Thymus (tissue), 11 donors: ENCODE measurements at regions not wholly inside any gene's neighbourhood (a gene's known extent, or its start where the extent isn't known, plus 50 kb on each side); places are given as distances from the start of the nearest gene placed in this dataset.

Experiments
- DNase-seq, 9 donors: peaks; one replicate each; pipeline ENCODE4 v3.0.0-alpha.2; 2013; ENCODE audit warnings: low spot score in 9 of 9, low read depth in 6 of 9, missing footprints in 1 of 9
- H3K27ac ChIP-seq, 2 donors: one replicate each; pipeline ENCODE4 v1.5.1; 2013; ENCODE audit warnings: control low read depth in 1 of 2, low read depth in 1 of 2, low read length in 1 of 2, mild to moderate bottlenecking in 1 of 2, moderate library complexity in 1 of 2
- H3K27me3 ChIP-seq, 2 donors: one replicate each; pipeline ENCODE4 v1.5.1; 2013; ENCODE audit warnings: low read length in 1 of 2; ENCODE audit not compliant: control insufficient read depth in 2 of 2, insufficient read depth in 1 of 2
- H3K36me3 ChIP-seq, 2 donors: one replicate each; pipeline ENCODE4 v1.5.1; 2013; ENCODE audit warnings: low read length in 1 of 2, mild to moderate bottlenecking in 1 of 2, moderate library complexity in 1 of 2; ENCODE audit not compliant: control insufficient read depth in 2 of 2, insufficient read depth in 2 of 2
- H3K4me1 ChIP-seq, 2 donors: one replicate each; pipeline ENCODE4 v1.5.1; 2013; ENCODE audit warnings: low read length in 2 of 2; ENCODE audit not compliant: control insufficient read depth in 2 of 2, insufficient read depth in 2 of 2
- H3K4me3 ChIP-seq, 2 donors: one replicate each; pipeline ENCODE4 v1.5.1; 2013; ENCODE audit warnings: low read length in 2 of 2, control low read depth in 1 of 2, mild to moderate bottlenecking in 1 of 2
- H3K9me3 ChIP-seq, 2 donors: one replicate each; pipeline ENCODE4 v1.5.1; 2013; ENCODE audit warnings: low read length in 1 of 2, mild to moderate bottlenecking in 1 of 2; ENCODE audit not compliant: control insufficient read depth in 2 of 2, insufficient read depth in 1 of 2
- WGBS: extraction: QIAGEN DNeasy Blood & Tissue Kit; methylation state at CpG from one replicate; pipeline ENCODE4 v1.1.7; 2013; 5-methylcytosine and 5-hydroxymethylcytosine counted together
- donor health status: healthy.

DNA sequence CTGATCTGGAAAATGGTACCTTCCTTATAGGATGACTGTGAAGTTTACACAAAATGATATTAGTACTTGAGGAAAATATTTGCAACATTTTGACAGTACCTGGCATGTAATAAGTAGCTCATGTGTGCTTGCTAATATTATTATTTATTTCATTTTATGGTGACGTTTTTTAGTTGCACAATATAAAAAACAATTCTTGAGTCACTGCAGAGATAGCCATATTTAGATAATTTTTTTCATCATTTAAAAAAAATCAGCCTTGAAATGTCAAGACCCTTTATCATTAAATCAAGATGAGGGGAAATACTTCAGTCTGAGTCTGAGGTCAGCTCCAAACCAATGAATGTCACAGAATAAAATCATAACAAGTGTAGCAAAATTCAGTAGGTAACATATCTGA, 196.8 kb upstream of the RUNX1 start:
- no peaks in the 10 kb centered on the region for H3K36me3 ChIP-seq
- H3K27me3 ChIP-seq: no peaks in the 10 kb centered on the region
- no peak for DNase-seq
- no peaks in the 10 kb centered on the region for H3K4me1 ChIP-seq
- H3K27ac ChIP-seq: no peak overlapping the region
- no peak overlapping the region for H3K4me3 ChIP-seq
- 93% methylated on average over 1 of the region's 1 CpG for WGBS
- peaks cover 0 to 7% of the 10 kb centered on the region in 2 donors for H3K9me3 ChIP-seq

DNA sequence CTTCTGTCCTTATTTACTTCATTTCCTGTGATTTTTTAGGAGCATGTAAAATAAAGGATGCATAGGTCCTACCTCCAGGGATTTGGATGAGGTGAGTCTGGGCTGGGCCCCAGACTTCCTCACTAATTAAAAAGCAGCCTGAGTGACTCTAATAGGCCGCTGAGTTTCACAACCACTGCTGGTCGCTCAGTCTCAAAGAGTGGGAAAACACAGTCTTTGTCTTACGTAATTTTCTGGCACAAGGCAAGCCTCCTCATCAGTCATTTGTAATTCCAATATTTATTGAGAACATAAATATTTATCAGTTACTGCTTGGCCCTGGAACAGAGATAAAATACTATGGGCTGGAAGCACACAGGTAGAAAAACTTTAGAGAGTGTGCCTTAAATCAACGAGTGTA, 195.4 kb upstream of the RUNX1 start:
- Histone ChIP-seq H3K27ac (no peak overlapping the region), H3K9me3 (peaks cover 0 to 3% of the 10 kb centered on the region in 2 donors), H3K4me1 (no peaks in the 10 kb centered on the region), H3K36me3 (no peaks in the 10 kb centered on the region), H3K27me3 (peaks cover 0 to 2% of the 10 kb centered on the region in 2 donors), H3K4me3 (no peak overlapping the region)
- no peak for DNase-seq
- 97% methylated on average over 4 of the region's 4 CpGs for WGBS

GRCh38 chr21:35243171-35243570, 194.1 kb upstream of the RUNX1 start:
- DNase-seq: no peak
- H3K27me3 ChIP-seq: peaks cover 0 to 2% of the 10 kb centered on the region in 2 donors
- H3K27ac ChIP-seq: no peak overlapping the region
- peaks cover 0 to 2% of the 10 kb centered on the region in 2 donors for H3K9me3 ChIP-seq
- H3K4me3 ChIP-seq: no peak overlapping the region
- WGBS: 96% methylated on average over 4 of the region's 4 CpGs
- H3K36me3 ChIP-seq: no peaks in the 10 kb centered on the region
- H3K4me1 ChIP-seq: peaks cover 3 to 4% of the 10 kb centered on the region in 2 donors

DNA sequence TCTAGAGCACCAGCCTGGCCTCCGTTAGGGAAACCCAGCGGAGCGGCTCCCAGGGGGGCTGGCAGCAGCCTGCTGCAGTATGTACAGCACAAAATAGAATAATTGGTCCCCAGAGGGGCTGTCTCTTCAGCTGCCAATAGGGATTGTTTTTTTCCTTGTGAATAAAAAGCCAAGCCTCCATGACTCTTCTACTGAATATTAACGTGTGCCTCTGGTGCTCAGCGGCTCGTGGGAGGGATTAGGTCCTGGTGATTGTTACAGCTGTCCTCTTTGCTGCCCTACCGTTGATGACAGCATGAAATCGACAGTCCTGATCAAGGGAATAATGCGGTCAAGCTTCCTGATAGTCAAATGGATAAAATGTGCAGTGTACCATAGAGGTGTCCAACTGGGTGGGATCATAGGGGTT, 190.7 kb upstream of the RUNX1 start:
- no peak overlapping the region for H3K4me3 ChIP-seq
- H3K27me3 ChIP-seq: peaks cover 0 to 2% of the 10 kb centered on the region in 2 donors
- H3K9me3 ChIP-seq: peaks cover 1 to 12% of the 10 kb centered on the region in 2 donors
- WGBS: 92% methylated on average over 9 of the region's 9 CpGs
- DNase-seq: no peak
- no peaks in the 10 kb centered on the region for H3K36me3 ChIP-seq
- H3K27ac ChIP-seq: no peak overlapping the region
- peaks cover 11 to 14% of the 10 kb centered on the region in 2 donors for H3K4me1 ChIP-seq

DNA sequence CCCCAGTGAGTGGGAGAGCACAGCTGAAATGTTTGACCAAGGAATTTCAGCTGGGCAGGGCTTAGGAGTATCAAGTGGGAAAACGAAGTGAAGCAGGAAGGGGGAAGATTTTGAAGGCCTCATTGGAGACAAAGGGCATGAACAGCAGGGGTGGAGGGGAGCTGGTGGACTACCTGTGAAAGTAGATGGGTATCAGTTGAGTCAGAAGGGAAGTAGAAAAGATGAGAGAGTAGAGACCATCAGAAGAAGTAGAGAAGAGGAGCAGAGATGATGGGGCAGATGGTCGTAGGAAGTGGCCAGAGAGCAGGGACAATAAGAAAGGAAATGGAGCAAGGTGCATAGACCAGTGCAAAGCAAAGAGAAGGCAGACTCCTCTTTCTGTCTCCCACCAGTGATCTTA, 189.0 kb upstream of the RUNX1 start:
- H3K27ac ChIP-seq: peak overlapping the region; percentile 14 to 69
- H3K9me3 ChIP-seq: peaks cover 1 to 12% of the 10 kb centered on the region in 2 donors
- WGBS: 95% methylated on average over 2 of the region's 2 CpGs
- H3K36me3 ChIP-seq: no peaks in the 10 kb centered on the region
- H3K4me3 ChIP-seq: no peak overlapping the region
- H3K4me1 ChIP-seq: peaks cover 14 to 17% of the 10 kb centered on the region in 2 donors
- peaks cover 0 to 2% of the 10 kb centered on the region in 2 donors for H3K27me3 ChIP-seq
- no peak for DNase-seq

DNA sequence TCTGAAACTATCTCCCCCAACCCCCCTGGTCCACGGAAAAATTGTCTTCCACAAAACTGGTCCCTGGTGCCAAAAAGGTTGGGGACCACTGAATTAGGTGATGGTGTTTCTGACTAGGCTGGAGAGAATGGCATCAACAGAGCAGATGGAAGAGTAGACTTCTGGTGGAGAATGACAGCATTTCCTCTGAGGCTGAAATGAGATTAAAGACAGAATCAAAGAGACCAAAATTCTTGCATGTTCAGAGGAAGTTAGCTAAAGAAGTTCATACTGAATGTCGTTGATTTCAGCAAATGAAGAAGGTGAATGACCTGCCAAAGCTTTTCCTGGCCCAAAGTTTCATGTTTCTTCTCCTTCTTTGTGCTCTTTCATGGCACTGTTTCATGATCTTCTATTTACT, 188.2 kb upstream of the RUNX1 start:
- H3K27ac ChIP-seq: peak overlapping the region; percentile 34 to 43
- DNase-seq: peak in 6 of 9 donors; percentile 43 to 86 (median 58)
- H3K9me3 ChIP-seq: peaks cover 1 to 12% of the 10 kb centered on the region in 2 donors
- H3K4me1 ChIP-seq: peaks cover 14 to 17% of the 10 kb centered on the region in 2 donors
- peaks cover 0 to 2% of the 10 kb centered on the region in 2 donors for H3K27me3 ChIP-seq
- no peaks in the 10 kb centered on the region for H3K36me3 ChIP-seq
- WGBS: 49% methylated on average over 2 of the region's 2 CpGs
- H3K4me3 ChIP-seq: no peak overlapping the region

DNA sequence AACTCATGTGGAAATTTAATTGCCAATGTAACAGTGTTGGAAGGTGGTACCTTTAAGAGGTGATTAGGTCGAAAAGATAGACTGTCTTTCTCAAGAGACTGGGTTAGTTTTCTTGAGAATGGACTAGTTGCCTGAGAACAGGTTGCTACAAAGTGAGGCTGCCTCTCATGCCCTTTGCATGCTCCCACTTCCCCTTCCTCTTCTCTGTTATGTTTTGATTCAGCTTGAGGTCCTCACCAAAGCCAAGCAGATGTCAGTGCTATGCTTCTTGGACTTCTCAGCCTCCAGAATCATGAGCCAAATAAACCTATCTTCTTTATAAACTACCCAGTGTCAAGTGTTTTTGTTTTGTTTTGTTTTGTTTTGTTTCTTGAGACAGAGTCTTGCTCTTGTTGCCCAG, 187.0 kb upstream of the RUNX1 start:
- peaks cover 14 to 22% of the 10 kb centered on the region in 2 donors for H3K4me1 ChIP-seq
- H3K4me3 ChIP-seq: no peak overlapping the region
- H3K27ac ChIP-seq: no peak overlapping the region
- H3K27me3 ChIP-seq: peaks cover 0 to 2% of the 10 kb centered on the region in 2 donors
- DNase-seq: no peak
- WGBS: 98% methylated on average over 1 of the region's 1 CpG
- H3K9me3 ChIP-seq: peaks cover 1 to 12% of the 10 kb centered on the region in 2 donors
- no peaks in the 10 kb centered on the region for H3K36me3 ChIP-seq

- H3K9me3 ChIP-seq: peaks cover 1 to 12% of the 10 kb centered on the region in 2 donors
- peak in 1 of 9 donors; percentile 57 for DNase-seq
- H3K36me3 ChIP-seq: no peaks in the 10 kb centered on the region
- H3K4me3 ChIP-seq: no peak overlapping the region
- peaks cover 0 to 2% of the 10 kb centered on the region in 2 donors for H3K27me3 ChIP-seq
- no peak overlapping the region for H3K27ac ChIP-seq
- WGBS: 5% methylated on average over 5 of the region's 5 CpGs
- H3K4me1 ChIP-seq: peaks cover 22 to 29% of the 10 kb centered on the region in 2 donors
Measured at GRCh38 chr21:35234725-35235124, 185.6 kb upstream of the RUNX1 start.

DNA sequence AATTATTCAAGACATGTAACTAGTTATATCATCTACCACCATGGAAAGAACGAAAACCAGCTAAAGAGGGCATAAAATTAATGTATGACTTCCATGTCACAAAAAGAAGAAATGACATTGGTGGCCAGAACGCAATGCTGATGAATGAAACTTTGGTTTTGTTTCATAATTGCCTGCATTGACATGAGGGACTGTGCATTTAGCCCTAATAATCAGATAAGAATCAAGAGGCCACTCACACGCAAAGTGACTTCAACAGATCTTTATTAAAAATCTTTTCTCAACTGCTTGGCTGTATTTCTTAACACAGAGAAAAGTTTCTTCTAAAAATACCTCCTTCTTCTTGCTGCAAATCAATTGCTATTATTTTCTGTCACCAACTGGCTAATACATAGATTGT, 184.7 kb upstream of the RUNX1 start:
- Histone ChIP-seq H3K27me3 (no peaks in the 10 kb centered on the region), H3K36me3 (no peaks in the 10 kb centered on the region), H3K4me3 (no peak overlapping the region), H3K4me1 (peaks cover 22 to 29% of the 10 kb centered on the region in 2 donors), H3K9me3 (peaks cover 1 to 12% of the 10 kb centered on the region in 2 donors), H3K27ac (no peak overlapping the region)
- DNase-seq: no peak
- 96% methylated on average over 3 of the region's 3 CpGs for WGBS
